ENCODE measurements at regions not wholly inside any gene's neighbourhood (a gene's known extent, or its start where the extent isn't known, plus 50 kb on each side); places are given as distances from the start of the nearest gene placed in this dataset.

DNA sequence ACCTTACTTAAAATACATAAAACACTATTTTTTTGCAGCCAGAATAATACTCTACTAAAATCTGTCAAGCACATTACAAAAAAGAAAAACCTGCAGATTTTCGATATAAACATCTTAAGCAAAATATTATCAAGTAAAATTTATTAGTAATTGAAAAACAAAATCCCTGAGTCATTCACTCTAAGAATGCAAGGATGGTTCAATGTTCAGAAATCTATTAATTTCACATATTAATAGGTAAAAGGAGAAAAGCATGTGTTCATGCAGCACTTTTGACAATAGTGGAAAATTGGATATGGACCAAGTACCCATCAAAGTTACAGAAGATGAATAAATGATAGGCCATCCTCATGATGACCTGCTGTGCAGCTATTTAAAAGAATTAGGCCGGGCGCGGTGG lies 66.2 kb upstream of the OTOS start:
- DNase-seq (ENCODE audit: extremely low read depth, insufficient read length): no peak
- H3K4me3 ChIP-seq (replicated peaks; ENCODE audit: low read depth, low read length): no peak overlapping the region
- TF ChIP-seq, protein P1, sequence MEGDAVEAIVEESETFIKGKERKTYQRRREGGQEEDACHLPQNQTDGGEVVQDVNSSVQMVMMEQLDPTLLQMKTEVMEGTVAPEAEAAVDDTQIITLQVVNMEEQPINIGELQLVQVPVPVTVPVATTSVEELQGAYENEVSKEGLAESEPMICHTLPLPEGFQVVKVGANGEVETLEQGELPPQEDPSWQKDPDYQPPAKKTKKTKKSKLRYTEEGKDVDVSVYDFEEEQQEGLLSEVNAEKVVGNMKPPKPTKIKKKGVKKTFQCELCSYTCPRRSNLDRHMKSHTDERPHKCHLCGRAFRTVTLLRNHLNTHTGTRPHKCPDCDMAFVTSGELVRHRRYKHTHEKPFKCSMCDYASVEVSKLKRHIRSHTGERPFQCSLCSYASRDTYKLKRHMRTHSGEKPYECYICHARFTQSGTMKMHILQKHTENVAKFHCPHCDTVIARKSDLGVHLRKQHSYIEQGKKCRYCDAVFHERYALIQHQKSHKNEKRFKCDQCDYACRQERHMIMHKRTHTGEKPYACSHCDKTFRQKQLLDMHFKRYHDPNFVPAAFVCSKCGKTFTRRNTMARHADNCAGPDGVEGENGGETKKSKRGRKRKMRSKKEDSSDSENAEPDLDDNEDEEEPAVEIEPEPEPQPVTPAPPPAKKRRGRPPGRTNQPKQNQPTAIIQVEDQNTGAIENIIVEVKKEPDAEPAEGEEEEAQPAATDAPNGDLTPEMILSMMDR (IDR thresholded peaks at IDR 0.05; ENCODE audit: insufficient read depth, low read length, poor library complexity, severe bottlenecking): no peak
- H3K27me3 ChIP-seq (replicated peaks; ENCODE audit: control insufficient read depth, insufficient read depth, low read length): no peaks in the 10 kb centered on the region; the same call in none of the 2 replicates
- no peaks in the 10 kb centered on the region for H3K36me3 ChIP-seq (ENCODE audit: control insufficient read depth, insufficient read depth, low read length)

DNA sequence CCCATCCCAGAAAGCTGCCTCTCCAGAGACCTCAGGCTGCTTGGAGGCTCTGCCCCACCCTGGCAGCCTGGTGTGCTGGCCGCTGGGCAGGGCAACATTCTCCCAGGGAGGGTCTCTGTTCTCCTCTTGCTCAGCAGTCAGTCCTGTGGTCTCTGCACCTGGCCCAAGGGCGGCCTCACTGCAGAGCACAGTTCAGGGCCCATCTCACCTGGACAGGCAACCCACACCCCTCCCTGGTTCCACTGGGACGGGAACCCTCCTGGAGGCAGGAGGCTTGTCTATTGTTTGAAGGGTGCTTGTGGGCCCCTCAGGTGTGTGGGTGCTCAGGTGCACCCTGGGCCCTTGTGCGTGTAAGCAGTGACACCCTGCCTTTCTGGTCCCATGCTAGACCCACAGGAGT lies 67.2 kb upstream of the OTOS start:
- no peak for DNase-seq (ENCODE audit: extremely low read depth, insufficient read length)
- Histone ChIP-seq H3K27me3 (replicated peaks; ENCODE audit: control insufficient read depth, insufficient read depth, low read length) (no peaks in the 10 kb centered on the region; the same call in none of the 2 replicates), H3K4me3 (replicated peaks; ENCODE audit: low read depth, low read length) (no peak overlapping the region), H3K36me3 (ENCODE audit: control insufficient read depth, insufficient read depth, low read length) (no peaks in the 10 kb centered on the region)
- TF ChIP-seq, protein P1 (IDR thresholded peaks at IDR 0.05; ENCODE audit: insufficient read depth, low read length, poor library complexity, severe bottlenecking): no peak

DNA sequence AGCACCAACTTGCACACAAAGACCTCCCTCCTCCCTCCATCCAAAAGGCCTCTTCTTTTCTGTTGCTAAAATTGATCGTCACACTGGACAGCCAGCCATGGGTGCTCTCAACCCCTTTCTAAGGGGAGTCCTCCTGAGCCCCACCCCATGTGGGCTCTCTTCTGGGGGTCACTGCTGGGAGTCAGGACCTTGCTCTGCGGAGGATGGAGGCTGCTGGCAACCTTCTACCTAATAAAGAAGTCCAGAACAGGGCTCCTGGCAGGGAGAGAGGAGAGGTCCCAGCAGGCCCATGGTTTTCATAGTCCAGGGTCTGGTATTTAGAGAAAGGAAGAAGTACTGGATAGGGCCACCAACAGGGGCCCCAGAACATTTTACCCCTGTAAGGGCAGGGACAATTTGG lies 67.6 kb upstream of the OTOS start:
- TF ChIP-seq, protein P1 (IDR thresholded peaks at IDR 0.05; ENCODE audit: insufficient read depth, low read length, poor library complexity, severe bottlenecking): no peak
- DNase-seq (ENCODE audit: extremely low read depth, insufficient read length): no peak
- no peak overlapping the region for H3K4me3 ChIP-seq (replicated peaks; ENCODE audit: low read depth, low read length)
- H3K36me3 ChIP-seq (ENCODE audit: control insufficient read depth, insufficient read depth, low read length): no peaks in the 10 kb centered on the region
- H3K27me3 ChIP-seq (replicated peaks; ENCODE audit: control insufficient read depth, insufficient read depth, low read length): no peaks in the 10 kb centered on the region; the same call in none of the 2 replicates

DNA sequence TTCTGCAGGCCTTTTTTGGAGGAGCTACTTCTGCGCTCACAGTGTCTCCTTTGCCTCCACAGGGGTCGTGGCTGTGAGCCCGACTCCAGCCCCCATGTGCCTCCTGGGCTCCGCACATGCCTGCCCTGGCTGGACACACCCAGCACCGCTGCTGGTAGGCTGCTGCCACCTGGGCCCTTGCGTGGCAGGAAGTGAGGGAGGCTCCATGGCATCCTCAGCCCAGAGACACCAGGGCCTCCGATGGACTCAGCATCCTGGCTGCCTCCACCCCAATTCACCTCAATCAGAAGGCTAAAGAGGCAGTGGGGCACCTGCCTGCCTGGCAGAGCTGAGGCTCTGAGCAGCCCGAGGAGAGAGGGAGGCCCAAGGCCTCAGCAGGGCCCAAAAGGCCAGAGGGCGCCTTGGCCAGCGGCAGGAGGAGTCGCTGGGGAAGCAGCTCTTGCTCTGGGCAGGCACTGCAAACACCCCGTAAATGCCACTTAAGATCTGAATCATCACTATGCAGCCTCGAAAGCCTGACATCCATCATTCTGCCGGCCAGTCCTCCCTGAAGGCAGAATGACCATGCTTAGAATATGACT lies 68.3 kb upstream of the OTOS start:
- no peaks in the 10 kb centered on the region for H3K36me3 ChIP-seq (ENCODE audit: control insufficient read depth, insufficient read depth, low read length)
- no peak for DNase-seq (ENCODE audit: extremely low read depth, insufficient read length)
- H3K27me3 ChIP-seq (replicated peaks; ENCODE audit: control insufficient read depth, insufficient read depth, low read length): no peaks in the 10 kb centered on the region; the same call in none of the 2 replicates
- TF ChIP-seq, protein P1 (IDR thresholded peaks at IDR 0.05; ENCODE audit: insufficient read depth, low read length, poor library complexity, severe bottlenecking): no peak
- no peak overlapping the region for H3K4me3 ChIP-seq (replicated peaks; ENCODE audit: low read depth, low read length)

DNA sequence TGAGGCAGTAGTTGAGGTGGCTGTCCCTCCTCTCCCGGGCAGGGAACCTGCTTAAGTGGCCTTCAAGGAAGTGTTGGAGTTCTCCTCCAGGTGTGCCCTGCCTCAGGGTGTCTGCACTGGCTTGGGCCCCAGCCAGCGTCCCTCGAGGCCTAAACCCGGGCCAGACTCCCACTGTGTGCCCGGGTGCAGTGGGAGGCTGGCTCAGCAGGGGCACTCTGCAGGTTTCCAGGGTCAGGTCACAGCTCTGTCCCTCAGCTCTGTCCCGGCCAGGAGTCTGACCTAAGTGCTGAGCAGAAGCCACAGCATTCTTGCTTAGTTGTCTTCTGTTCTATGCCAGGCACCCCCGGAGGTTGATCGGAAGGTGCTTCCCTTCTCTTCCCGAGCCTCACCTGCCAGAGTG lies 69.0 kb upstream of the OTOS start:
- no peak for DNase-seq (ENCODE audit: extremely low read depth, insufficient read length)
- Histone ChIP-seq H3K36me3 (ENCODE audit: control insufficient read depth, insufficient read depth, low read length) (no peaks in the 10 kb centered on the region), H3K27me3 (replicated peaks; ENCODE audit: control insufficient read depth, insufficient read depth, low read length) (no peaks in the 10 kb centered on the region; the same call in 1 of the 2 replicates), H3K4me3 (replicated peaks; ENCODE audit: low read depth, low read length) (no peak overlapping the region)
- TF ChIP-seq, protein P1 (IDR thresholded peaks at IDR 0.05; ENCODE audit: insufficient read depth, low read length, poor library complexity, severe bottlenecking): no peak

Data from GM06990 (cell line).